HG03469 (cell line): ENCODE measurements at regions not wholly inside any gene's neighbourhood (a gene's known extent, or its start where the extent isn't known, plus 50 kb on each side); places are given as distances from the start of the nearest gene placed in this dataset.

ENCODE experiments used
- ATAC-seq: cut with Tn5 transposase; IDR thresholded peaks from one replicate; pipeline ENCODE4 v1.9.1; 2021; ENCODE audit warnings: mild to moderate bottlenecking, moderate library complexity, moderate number of reproducible peaks; ENCODE audit not compliant: unreplicated experiment

DNA sequence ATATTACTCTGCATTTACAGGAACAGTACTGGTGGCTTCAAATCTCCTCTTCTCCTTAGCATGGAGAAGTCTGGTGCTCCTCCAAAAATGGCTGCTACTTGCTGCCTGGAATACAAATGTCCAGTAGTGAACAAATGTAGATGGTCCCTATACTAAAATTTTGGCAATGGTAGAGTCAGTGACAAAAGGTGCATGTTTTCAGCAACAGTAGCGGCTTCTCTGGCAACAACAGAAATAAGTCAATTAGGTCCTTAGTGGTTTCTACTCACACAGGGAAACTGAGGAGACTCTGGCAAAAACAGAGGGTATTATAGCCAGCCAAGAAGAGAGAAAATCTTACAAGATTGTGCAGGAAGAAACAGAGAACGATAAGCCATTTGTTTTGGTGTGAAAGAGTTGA is 1368.4 kb upstream of the ADGRL3 start:
- ATAC-seq: no peak

DNA sequence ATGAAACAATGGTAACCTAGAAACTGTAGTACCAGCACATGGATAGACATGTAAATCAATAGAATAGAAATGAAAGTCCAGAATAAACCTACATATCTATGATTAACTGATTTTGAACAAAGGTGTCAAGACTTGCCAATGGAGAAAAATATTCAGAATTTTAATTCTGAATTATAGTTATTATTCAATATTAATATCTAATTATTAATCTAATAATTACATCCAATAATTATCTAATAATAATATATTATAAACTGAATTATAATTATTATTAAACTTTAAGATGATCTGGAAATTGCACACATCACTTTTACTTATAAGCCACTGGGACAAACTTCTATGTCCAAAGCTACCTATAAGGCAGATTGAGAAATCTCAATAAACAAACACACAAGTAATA is 1365.2 kb upstream of the ADGRL3 start:
- no peak for ATAC-seq

DNA sequence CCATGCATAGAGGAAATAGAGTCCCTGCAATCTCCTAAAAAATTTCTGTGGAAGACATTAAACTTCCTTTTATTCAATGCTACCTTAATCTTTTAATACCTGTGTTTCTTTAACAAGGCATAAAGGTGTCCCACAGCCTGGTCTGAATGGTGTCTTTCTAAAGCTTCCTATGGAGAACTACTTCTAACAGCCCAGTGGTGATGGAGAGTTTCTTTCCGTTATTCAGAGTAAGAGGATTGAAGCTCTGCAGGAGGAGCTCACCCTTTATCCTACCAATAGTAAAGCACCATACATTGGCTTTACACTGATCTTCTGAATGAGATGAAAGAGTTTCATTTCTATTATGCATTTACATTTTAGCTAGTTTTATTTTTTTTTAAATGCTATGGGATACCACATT is 1362.4 kb upstream of the ADGRL3 start:
- ATAC-seq: no peak

DNA sequence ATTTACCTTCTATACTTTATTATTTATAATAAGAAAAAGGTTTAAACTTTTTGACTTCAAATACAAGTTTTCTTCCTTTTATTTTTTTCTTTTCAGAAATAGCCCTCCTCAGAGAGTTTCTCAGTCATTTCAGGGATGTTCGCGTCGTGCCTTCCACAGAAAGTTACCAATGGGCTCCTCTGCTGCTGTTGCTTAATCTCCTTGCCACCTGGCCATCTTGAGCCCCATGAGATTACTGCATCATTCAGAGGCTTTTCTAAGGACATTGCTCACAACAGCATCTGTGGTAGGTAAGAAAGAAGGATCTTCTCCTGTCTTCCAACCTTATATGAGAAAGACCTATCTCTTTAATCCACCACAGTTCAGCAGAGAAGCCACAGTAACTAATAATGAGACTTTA is 1361.9 kb upstream of the ADGRL3 start:
- no peak for ATAC-seq

DNA sequence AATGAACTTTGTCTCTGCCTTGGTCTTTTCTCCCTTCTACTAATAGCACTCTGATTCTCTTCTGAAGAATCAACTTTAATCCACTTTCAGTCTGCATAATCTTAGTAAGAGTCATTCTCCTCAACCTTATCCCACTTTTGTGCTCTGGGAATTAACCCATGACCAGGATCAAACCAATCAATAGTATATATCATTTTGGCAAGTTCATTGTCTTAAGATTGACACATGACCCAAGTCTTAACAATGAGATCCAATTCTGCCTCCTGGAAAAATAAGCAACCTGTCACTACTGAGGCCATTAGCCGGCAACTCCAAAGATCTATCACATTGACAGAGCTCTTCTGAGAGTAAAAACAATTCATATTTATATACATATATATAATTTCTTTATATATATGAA is 1358.4 kb upstream of the ADGRL3 start:
- no peak for ATAC-seq

DNA sequence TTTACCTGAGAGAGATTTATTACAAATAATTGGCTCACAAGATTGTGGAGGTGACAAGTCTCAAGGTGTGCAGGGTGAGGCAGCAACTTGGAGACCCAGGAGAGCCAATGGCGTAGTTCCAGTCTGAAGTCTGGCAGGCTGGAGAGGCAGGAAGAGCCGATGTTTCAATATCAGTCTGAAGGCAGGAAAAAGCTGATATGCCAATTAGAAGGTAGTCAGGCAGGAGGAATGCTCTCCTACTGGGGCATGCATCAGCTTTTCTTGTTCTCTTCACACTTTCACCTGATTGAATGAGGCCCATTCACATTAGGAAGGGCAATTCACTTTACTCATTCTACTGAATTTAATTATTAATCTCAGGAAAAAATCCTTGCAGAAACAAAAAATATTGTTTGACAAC is 1351.7 kb upstream of the ADGRL3 start:
- no peak for ATAC-seq

DNA sequence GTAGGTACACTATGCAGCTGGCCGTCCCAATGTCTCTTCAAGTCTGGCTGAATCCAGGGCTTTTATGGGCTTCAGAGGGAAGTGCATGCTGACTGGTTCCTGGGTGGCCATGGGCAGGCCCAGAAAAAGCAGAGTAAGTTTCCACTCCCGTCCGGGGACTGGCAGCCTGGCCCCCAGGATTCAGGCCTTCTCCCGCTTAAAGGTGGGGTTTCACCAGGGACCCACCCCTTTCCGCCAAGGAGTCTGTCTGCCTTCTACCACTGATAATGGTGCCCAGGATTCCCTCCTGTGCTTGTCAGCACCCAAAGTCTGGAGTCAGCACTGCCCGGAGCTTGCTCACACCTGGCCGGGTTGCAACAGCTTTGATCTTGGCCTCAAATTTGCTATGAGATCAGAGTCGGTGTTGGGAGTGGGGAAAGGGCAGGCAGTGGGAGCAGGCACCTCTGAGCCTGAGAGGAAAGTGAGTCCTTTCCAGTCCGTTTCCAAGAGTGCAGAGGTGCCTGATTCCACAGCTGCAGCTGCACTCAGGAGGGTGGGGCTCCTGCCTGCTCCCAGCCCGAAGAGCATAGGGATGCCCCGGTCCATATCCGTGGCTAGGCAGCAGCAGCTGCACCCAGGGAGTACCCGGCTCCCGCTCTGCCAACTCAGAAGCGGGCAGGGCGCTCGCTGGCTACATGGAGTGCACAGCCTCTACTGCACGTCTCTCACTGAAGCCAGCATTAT is 1344.3 kb upstream of the ADGRL3 start:
- ATAC-seq: no peak

DNA sequence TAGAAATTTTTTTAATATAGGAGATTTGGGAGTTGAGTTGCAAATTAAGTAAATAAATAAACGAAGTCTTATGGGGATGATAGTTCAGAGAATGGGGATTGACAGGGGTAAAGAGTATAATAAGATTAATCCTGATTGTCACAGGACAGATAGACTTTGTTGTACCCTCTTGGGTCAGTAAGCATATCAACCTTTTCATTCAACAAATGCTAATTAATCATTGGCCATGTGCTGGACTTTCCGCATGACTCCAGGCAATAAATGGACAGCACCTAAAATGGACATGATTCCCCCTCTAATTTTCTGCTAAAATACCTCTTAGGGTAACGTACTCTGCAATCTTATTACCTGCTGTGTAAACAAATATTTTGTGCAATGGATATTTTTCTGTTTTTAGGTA is 1331.1 kb upstream of the ADGRL3 start:
- ATAC-seq: no peak

DNA sequence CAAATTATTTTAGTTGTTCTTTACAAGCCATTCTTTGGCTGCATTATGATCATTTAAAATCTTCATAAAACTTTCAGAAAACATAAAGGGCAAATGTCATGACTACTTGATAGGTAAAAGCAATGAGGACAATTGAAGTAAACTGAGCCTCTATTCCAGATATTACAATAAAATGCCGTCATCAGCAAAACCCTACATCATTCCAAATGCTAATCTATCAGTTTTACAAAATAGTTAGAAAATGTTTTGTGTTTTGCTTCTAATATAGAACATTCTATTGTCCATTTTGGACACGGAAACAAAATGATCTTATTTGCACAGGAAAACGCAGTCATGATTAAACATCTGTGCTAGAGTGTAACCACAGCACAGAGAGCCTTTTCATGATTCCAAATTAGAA is 1330.6 kb upstream of the ADGRL3 start:
- no peak for ATAC-seq

DNA sequence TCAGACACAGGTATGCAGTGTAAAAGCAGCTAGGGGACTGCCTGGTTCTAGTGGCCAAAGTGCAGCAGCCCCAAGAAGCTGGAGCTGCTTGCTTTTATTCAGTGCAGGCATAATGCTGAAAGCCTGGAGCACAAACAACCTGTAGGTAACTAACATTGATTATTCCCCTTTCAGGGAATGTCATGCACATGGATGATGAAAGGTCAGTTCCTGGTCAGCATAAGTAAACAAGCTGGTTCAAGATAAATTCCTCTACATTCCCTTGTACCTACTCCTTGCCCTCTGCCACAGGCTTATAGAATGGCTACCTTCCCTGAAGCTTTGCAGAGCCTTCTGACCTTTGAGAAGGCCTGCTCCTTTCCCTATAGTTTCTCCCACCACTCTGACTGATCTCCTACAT is 1318.5 kb upstream of the ADGRL3 start:
- ATAC-seq: no peak

DNA sequence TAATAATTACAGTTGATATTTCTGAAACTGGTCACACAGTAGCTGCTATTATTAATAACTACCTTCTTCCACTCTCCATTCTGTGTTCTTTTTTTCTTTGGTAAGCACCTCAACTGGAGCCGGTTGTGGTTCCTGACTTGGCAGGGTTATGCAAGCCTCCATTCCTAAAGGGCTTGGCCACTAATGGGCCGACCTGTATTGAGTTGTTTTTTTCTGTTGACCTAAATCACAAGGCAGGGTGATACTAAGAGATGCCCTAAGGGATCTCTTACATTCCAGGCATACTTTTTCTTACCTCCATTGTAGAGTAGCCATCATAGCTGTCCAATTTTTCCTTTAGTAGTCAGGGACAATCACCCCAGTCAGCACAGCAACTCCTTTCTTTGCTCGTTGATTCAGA is 1295.8 kb upstream of the ADGRL3 start:
- ATAC-seq: no peak

DNA sequence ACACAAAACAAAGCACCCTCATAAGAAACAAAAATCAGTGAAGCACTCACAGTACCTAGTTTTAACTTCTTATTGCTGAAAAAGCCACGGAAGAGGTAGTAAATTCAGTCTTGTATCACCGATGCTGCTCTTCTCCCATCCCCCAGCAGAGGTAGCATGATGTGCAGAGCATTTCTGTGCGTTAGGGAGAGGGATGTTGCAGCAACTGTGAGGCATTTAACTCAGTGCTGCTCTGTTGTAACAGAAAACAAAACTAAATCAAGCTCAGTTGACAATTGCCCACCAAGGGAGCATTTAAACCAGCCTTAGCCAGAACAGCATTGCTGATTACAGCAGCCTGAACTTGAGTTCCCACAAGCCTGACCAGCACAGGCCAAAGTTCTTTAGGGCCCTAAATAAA is 1279.7 kb upstream of the ADGRL3 start:
- no peak for ATAC-seq

DNA sequence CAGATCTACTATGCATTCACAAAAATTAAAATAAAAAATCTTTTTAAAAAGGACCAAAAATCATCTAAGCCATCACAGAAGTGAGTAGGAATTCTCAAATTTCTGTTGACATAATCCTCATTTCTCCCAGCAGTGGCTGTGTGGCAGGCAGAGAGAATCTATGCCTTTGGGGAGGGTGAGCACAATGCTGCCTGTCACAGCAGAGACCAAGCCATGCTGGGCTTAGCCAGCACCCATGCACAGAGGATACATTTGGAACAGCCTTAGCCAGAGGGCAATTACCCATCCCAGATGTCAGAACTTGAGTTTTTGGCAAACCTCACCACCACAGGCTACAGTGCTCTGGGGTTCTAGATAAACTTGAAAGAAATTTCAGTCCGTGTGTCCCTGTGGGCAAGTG is 1274.8 kb upstream of the ADGRL3 start:
- ATAC-seq: no peak

DNA sequence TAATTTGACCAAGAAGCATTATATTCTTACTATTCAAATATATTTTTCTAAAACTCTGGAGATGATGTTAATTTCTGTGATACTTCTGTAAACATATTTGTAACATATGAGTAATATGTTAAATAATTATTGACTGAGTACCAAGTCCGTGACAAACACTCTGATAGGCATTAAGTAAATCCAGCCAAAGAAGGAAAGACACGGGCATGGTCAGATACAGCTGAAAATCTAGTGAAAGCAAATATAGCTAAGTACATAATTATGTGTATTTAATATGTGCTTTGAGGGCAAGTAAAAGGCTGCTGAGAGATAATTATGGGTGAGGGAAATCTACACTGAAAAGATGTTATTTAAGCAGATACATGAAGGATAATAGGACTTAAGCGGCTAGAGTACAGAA is 1263.6 kb upstream of the ADGRL3 start:
- no peak for ATAC-seq

DNA sequence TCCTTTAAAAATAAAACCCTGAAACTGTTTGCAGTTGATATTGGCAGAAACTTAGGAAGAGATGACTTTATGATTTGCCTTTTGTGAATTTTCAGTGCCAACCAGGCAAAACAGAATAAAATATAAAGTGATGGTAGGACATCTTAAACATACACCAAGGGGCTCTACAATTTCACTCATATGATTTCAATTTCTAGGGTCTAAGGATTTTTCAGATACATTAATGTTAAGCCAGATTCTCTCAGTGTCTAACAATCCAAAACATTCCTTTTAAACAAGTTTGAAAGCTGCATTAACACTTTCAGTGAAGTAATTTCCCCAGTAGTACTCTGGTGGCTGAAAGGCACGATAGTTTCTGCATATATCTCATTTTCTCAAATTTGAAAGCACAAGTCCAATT is 1262.0 kb upstream of the ADGRL3 start:
- no peak for ATAC-seq

DNA sequence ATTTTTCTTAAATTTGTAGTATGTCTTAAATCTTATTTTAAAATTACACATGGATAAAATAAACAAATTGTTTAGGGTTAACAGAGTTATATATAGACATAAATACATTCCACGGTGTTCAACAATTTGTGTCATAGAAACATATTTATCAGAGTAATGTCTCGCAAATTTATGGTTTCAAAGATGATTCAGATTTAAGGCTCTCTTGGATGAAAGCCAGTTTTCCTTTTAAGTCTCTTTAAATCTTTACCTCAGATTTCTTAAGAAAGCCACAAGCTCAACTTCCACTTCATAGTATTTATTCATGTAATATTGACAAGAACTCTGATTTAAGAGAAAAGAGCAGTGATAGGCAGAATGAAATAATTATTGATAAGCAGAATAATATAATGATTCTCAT is 1254.8 kb upstream of the ADGRL3 start:
- ATAC-seq: no peak

DNA sequence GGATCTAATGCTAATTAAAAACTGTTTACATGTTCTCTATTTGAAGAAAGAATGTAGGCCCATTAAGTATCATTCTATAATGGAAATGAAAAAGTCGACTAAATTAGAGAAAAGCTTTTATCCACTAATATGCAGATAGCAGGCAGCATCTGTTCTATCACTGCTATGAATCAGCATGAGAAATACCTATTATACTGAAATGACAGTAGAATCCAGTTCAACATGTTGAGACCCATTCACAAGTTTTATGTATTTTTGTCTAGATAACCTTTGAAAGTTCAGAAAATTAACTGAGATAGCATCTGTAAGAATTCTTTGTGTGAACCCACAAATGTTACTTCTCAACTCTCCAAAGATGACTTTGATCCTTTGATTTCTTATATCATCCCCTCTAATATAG is 1254.4 kb upstream of the ADGRL3 start:
- ATAC-seq: no peak

DNA sequence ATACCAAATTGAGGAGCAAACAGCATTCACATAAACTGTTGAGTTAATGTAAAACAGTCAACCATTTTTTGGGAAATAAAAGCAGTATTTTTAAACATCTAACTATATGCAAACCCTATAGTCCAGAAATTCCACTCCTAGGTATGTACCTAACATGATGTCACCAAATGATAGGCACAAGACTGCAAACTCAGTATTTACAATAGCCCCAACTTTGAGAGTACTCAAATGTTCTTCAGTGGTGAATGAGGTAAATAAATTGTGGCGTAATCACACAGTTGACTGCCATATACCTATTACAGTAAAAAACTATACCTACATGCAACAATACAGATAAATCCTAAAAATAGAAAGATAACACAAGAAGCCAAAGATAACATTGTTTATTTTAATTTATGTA is 1243.8 kb upstream of the ADGRL3 start:
- ATAC-seq: no peak

DNA sequence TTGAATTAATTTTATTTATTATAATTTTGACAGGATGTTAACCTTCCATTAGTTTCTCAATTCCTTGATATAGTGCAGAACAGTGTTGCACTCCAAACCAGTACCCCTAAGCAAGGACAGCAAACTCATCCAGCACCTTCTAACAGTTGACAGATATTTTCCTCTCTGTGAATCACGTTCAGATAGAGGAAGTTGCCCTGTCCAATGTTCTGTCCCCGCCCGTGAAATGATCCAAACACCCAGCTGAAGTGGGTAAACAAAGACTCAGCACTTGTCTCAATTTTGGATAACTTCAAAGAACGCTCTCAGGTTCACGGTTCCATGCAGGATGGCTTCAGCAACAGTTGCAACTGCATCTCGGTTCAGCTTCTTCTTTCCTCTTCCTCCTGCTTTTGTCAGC is 1240.0 kb upstream of the ADGRL3 start:
- ATAC-seq: no peak

DNA sequence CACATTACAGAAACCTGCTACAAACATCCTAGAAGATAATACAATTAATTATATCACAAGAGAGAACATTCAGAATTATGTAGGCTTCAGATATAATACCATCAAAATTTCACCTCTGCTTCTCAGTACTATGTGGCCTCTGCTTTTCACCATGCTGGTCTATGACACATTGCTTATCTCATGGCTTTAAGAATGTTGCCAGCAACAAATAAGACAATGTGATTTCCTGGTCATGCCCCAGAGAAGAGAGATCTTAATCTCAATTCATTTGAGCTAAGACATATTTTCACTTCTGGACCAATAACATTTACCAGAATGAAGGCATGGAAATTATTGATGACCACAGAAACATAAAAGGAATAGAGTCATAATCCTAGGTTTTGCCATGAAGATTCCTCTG is 1233.4 kb upstream of the ADGRL3 start:
- no peak for ATAC-seq

DNA sequence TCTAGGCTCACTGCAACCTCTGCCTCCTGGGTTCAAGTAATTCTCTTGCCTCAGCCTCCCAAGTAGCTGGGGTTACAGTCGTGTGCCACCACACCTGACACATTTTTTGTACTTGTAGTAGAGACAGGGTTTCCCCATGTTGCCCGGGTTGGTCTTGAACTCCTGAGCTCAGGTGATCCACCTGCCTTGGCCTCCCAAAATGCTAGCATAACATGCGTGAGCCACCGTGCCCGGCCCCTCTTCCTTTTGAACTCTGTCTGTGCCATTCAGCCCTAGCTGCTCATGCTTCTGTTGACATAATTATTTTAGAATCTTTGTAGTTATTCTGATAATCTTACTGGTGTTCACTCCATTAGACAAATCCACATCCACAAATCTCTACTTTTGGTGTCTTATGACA is 1231.3 kb upstream of the ADGRL3 start:
- no peak for ATAC-seq

DNA sequence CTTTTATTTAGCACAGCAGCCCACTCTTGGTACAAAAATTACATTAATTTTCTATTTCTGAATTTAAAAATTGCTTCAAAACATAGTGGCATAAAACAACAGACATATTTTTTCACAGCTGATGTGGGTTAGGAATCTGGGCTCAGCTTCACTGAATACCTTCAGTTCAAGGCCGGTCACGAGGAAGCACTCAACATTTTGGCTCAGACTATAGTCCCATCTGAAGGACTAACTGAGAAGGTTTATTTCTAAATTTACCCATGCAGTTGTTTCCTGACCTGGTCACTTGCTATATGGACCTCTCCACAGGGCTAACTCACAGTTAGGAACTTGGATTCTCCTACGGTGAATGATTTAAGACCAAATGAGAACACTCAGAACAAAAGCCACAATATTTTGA is 1230.2 kb upstream of the ADGRL3 start:
- no peak for ATAC-seq

DNA sequence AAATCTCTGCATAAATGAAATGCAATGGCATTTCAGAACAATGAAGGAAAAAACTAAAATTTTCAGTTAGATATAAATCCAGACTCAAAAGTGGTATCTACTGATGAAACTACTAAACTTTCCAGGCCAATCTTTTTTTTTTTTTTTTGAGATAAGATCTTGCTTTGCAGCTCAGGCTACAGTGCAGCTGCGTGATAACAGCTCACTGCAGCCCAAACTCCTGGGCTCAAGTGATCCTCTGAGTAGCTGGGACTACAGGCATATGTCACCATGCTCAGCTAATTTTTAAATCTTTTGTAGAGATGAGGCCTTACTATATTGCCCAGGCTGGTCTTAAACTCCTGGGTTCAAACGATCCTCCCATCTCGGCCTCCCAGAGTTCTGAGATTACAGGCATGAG is 1228.2 kb upstream of the ADGRL3 start:
- no peak for ATAC-seq

DNA sequence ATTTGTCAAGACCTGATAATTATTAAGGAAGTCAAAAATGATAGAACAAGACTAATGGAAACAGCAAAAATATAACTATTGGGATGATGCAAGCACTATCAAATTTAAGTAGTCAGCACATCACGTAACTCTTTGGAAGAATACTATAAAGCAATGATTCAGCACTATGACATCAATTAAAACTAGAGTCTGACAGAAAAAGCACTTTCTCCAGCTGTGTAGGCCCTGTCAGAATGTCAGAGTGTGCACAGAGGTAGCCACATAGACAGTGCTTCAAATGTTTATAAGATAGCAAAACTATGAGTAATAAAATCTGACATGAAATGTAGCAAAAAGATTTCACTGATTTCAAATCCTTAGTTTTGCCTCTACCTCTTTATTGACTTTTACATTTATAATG is 1226.6 kb upstream of the ADGRL3 start:
- no peak for ATAC-seq
